CD4-positive, alpha-beta T cell treated with Interleukin-6 for 4 hours (primary cell): ENCODE measurements at regions not wholly inside any gene's neighbourhood (a gene's known extent, or its start where the extent isn't known, plus 50 kb on each side); places are given as distances from the start of the nearest gene placed in this dataset.

Experiments
- DNase-seq: peaks from one replicate; pipeline ENCODE4 v3.0.0-alpha.2; 2020; ENCODE audit warnings: mixed read lengths

- DNase-seq = peak; percentile 1
These were observed 143.0 kb downstream of the ARL6IP6 start for GRCh38 chr2:152861349-152861942.

DNA sequence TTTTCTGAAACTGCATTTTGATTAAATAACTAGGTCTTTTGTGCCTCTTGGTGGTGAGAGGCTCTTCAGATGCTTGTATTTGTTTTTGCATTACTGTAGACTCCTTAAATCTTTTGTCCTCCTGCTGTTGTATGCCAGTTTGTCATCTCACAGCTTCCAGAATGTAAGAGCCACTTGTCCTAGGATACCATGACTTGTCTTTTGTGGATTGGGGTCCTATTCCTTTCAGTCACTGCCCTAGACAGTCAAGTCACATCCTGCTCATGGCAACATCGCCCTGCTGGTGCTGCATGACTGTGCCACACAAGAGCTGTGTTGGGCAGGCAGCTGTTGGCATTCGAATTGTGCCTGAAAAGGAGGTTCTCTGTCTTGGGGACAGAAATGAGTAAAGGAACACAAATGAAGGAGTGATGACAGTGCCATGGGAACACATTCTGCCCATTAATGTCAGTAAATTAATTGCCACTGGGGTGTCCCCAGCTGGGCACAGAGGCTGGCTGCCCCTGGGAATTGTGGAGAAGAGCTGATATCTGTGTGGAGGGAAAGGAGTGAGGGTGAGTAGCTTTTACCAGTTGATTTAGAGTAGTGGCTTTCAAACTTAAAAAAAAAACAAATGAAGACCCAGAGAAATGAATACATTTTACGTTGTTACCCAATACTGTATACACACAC is 140.3 kb downstream of the ARL6IP6 start:
- no peak for DNase-seq

DNA sequence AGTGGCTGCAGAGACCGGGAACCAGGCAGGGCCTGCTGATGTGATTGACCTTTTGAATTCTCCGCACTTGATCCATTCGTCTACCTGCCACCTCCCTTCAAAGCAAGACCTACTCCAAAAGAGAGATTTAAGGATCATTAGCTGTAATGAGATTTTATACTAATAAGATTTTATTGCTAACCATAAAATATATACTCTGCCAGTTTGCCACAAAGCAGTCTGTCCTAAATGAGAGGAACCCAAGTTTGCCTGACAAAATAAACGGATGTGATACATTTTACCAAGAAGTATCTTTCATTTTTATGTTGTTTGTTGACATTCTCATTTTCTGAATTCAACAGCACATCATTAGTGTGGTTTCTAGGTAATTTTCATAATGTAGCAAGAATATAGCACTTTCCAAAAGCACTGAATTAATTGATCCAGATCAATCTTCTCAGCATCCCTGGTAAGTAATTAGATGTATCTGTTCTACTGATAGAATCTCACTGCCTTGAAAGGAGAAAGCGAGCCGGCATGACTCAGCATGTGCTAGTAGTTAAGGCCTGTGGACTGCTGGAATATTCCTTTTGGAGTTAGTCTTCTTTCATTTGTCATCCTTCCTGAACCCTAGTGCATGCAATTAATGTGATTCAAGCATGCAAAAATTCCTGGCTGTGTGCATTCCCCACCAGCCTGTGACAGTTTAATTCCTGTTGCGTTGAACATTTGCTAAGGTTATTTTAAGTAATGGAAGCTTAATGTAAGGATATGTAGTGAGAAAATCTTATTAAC is 128.5 kb downstream of the ARL6IP6 start:
- no peak for DNase-seq

GRCh38 chr2:152835674-152836073 is 117.3 kb downstream of the ARL6IP6 start:
- no peak for DNase-seq

DNA sequence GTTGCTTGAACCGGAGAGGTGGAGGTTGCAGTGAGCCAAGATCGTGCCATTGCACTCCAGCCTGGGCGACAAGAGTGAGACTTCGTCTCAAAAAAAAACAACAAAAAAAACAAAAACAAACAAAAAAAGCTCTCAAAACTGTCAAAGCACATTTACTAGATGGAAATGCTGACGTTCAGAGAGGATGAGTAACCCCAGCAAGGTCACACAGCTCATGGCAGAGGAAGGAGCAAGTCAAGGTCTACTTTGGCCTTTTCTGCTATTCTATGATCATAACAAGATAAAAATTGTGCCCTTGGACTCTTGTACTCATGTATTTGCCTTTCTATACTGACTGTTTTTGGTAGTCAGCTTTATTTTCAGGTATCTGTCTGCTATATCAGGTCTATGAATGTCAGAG is 109.5 kb downstream of the ARL6IP6 start:
- DNase-seq = no peak

GRCh38 chr2:152826581-152827279 is 108.3 kb downstream of the ARL6IP6 start:
- DNase-seq = no peak

- DNase-seq = no peak
These were observed 107.4 kb downstream of the ARL6IP6 start for GRCh38 chr2:152825834-152826233.

DNA sequence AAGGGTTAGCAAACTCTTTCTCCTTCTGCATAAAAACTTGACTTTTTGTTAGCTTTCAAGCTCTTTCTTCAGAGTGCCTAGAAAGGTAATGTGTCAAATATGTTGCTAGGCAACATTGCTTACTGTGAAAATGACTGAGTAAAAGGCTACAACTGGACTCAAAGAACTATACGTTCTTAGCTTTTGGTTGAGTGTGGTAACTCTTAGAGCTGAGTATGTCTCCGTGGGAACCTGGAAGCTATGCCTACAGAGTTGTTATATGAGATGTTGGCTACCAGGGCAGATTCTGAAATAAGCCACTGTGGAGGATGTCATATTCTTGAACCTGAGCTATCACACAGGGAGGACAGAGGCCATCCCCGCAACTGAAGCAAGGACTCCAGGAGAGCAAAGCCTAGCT is 105.5 kb downstream of the ARL6IP6 start:
- no peak for DNase-seq

DNA sequence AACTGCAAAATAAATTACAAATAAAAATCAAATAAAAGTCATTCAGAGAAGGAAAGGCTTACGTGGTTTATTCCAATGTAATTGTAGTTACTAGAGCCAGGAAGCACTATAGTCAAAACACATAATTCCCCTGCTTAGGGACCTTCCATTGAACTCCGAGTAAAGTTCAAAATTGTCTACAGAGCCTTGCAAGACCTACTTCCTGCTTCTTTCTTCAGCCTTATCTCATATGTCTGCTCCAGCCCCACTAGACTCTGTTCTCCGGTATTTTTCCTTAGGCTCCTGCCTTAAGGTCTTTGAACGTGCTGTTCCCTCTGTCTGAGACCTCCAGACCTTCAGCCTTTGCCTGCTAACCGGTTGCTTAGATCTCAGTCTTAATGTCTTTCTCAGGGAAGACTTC is 104.3 kb downstream of the ARL6IP6 start:
- DNase-seq = no peak

DNA sequence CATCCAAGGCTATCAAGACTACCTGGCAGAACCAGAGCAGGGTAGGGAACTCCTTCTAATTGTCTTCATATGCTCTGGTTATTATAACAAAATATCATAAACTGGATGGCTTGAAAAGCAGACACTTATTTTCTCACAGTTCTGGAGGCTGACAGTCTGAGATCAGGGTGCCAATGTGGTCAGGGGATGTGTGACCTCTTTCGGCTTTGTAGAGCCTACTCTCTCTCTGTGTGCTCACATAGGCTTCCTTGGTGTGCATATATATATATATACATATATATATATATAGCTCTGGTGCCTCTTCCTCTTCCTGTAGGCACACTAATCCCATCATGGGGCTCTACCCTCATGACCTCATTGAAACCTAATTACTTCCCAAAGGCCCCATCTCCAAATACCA is 101.6 kb downstream of the ARL6IP6 start:
- no peak for DNase-seq

- DNase-seq = no peak
These were observed 97.3 kb downstream of the ARL6IP6 start for GRCh38 chr2:152815634-152816257.

- no peak for DNase-seq
These were observed 96.1 kb downstream of the ARL6IP6 start for GRCh38 chr2:152814475-152815030.

- DNase-seq = no peak
These were observed 94.9 kb downstream of the ARL6IP6 start for GRCh38 chr2:152813351-152813750.
